ENCODE measurements at regions not wholly inside any gene's neighbourhood (a gene's known extent, or its start where the extent isn't known, plus 50 kb on each side); places are given as distances from the start of the nearest gene placed in this dataset.

GRCh38 chr4:19999775-20000414 lies 251.8 kb upstream of the SLIT2 start:
- no peak for DNase-seq (ENCODE audit: low read depth)

GRCh38 chr4:19999276-19999675 lies 252.4 kb upstream of the SLIT2 start:
- no peak for DNase-seq (ENCODE audit: low read depth)

- no peak for DNase-seq (ENCODE audit: low read depth)
Measured at GRCh38 chr4:19993242-19993641, 258.5 kb upstream of the SLIT2 start.

- DNase-seq (ENCODE audit: low read depth): no peak
Measured at GRCh38 chr4:19992471-19993093, 259.1 kb upstream of the SLIT2 start.

- DNase-seq (ENCODE audit: low read depth): no peak
Measured at GRCh38 chr4:19987746-19988145, 264.0 kb upstream of the SLIT2 start.

- no peak for DNase-seq (ENCODE audit: low read depth)
Measured at GRCh38 chr4:19983072-19983471, 268.6 kb upstream of the SLIT2 start.

- no peak for DNase-seq (ENCODE audit: low read depth)
Measured at GRCh38 chr4:19982556-19982955, 269.1 kb upstream of the SLIT2 start.

GRCh38 chr4:19971829-19972228 lies 279.9 kb upstream of the SLIT2 start:
- no peak for DNase-seq (ENCODE audit: low read depth)

GRCh38 chr4:19969492-19969891 lies 282.2 kb upstream of the SLIT2 start:
- DNase-seq (ENCODE audit: low read depth): no peak

- no peak for DNase-seq (ENCODE audit: low read depth)
Measured at GRCh38 chr4:19961091-19961490, 290.6 kb upstream of the SLIT2 start.

GRCh38 chr4:19958848-19959247 lies 292.9 kb upstream of the SLIT2 start:
- no peak for DNase-seq (ENCODE audit: low read depth)

GRCh38 chr4:19947349-19947748 lies 304.4 kb upstream of the SLIT2 start:
- no peak for DNase-seq (ENCODE audit: low read depth)

- peak; percentile 49 for DNase-seq (ENCODE audit: low read depth)
Measured at GRCh38 chr4:19945979-19946380, 305.7 kb upstream of the SLIT2 start.

- no peak for DNase-seq (ENCODE audit: low read depth)
Measured at GRCh38 chr4:19945501-19945900, 306.2 kb upstream of the SLIT2 start.

- no peak for DNase-seq (ENCODE audit: low read depth)
Measured at GRCh38 chr4:19944806-19945205, 306.9 kb upstream of the SLIT2 start.

GRCh38 chr4:19944251-19944650 lies 307.5 kb upstream of the SLIT2 start:
- no peak for DNase-seq (ENCODE audit: low read depth)

- DNase-seq (ENCODE audit: low read depth): no peak
Measured at GRCh38 chr4:19941434-19941833, 310.3 kb upstream of the SLIT2 start.

GRCh38 chr4:19940861-19941260 lies 310.8 kb upstream of the SLIT2 start:
- DNase-seq (ENCODE audit: low read depth): no peak

GRCh38 chr4:19936476-19936875 lies 315.2 kb upstream of the SLIT2 start:
- DNase-seq (ENCODE audit: low read depth): peak; percentile 20

- DNase-seq (ENCODE audit: low read depth): no peak
Measured at GRCh38 chr4:19930742-19931141, 321.0 kb upstream of the SLIT2 start.

GRCh38 chr4:19927381-19927780 lies 324.3 kb upstream of the SLIT2 start:
- DNase-seq (ENCODE audit: low read depth): no peak

GRCh38 chr4:19925516-19925915 lies 326.2 kb upstream of the SLIT2 start:
- no peak for DNase-seq (ENCODE audit: low read depth)

- no peak for DNase-seq (ENCODE audit: low read depth)
Measured at GRCh38 chr4:19924761-19925160, 326.9 kb upstream of the SLIT2 start.

Measured in myocyte (in vitro differentiated cells).